SK-N-SH (cell line): ENCODE measurements at regions not wholly inside any gene's neighbourhood (a gene's known extent, or its start where the extent isn't known, plus 50 kb on each side); places are given as distances from the start of the nearest gene placed in this dataset.

Source experiments
- EP300 ChIP-seq, 2 experiments: IDR thresholded peaks; 2 replicates each; pipeline versions ENCODE4 v1.4.0 to v1.6.1; 2012; ENCODE audit warnings: borderline replicate concordance in 1 of 2, low read depth in 1 of 2, low read length in 1 of 2
- GATA2 ChIP-seq: sonication (generic); formaldehyde crosslinking; IDR thresholded peaks from 2 replicates; pipeline ENCODE4 v1.5.0; 2020; ENCODE audit warnings: mild to moderate bottlenecking, missing genetic modification reagents
- JUND ChIP-seq: IDR thresholded peaks from 2 replicates; pipeline ENCODE4 v1.4.0; 2012
- MEF2A ChIP-seq: IDR thresholded peaks from 2 replicates; pipeline ENCODE4 v1.4.0; 2012; ENCODE audit warnings: low read depth, borderline replicate concordance
- POLR2AphosphoS5 ChIP-seq: IDR thresholded peaks from 2 replicates; pipeline ENCODE4 v1.6.1; 2012; ENCODE audit warnings: low read depth, low read length
- TF ChIP-seq, protein P1 (sequence below): fragments of 150-350 bp; IDR thresholded peaks from 2 replicates; pipeline ENCODE4 v1.6.1; 2017; ENCODE audit warnings: antibody characterized with exemption, low read length, low read depth, borderline replicate concordance
- TF ChIP-seq, protein P2 (sequence below): fragments of 200-600 bp; sonication (generic); IDR thresholded peaks from 2 replicates; pipeline ENCODE4 v1.6.1; 2017; ENCODE audit warnings: antibody characterized with exemption, mild to moderate bottlenecking, moderate library complexity

DNA sequence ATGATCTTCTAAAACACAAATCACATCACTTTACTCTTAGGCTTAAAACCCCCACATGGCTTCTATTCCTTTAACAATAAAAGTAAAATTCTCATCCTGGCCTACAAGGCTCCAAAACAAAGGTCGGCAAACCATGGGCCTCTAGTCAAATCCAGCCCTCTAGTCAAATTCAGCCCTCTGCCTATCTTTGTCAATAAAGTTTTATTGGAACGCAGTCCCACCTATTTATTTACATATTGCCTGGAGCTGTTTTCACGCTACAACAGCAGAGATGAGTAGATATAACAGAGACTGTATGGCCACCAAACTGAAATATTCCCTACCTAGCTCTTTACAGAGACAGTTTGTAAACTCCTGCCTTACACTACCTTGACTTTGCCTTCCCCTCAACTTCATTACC, 178.8 kb downstream of the PTPN20 start:
- TF ChIP-seq MEF2A (no peak), GATA2 (CRISPR knock-in tag) (no peak), POLR2AphosphoS5 (no peak), JUND (no peak), EP300 (IDR thresholded peaks at IDR 0.05; ENCODE audit: borderline replicate concordance in 1 of 2, low read depth in 1 of 2, low read length in 1 of 2) (no peak)
- TF ChIP-seq, protein P1, sequence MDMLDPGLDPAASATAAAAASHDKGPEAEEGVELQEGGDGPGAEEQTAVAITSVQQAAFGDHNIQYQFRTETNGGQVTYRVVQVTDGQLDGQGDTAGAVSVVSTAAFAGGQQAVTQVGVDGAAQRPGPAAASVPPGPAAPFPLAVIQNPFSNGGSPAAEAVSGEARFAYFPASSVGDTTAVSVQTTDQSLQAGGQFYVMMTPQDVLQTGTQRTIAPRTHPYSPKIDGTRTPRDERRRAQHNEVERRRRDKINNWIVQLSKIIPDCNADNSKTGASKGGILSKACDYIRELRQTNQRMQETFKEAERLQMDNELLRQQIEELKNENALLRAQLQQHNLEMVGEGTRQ = no peak
- TF ChIP-seq, protein P2, sequence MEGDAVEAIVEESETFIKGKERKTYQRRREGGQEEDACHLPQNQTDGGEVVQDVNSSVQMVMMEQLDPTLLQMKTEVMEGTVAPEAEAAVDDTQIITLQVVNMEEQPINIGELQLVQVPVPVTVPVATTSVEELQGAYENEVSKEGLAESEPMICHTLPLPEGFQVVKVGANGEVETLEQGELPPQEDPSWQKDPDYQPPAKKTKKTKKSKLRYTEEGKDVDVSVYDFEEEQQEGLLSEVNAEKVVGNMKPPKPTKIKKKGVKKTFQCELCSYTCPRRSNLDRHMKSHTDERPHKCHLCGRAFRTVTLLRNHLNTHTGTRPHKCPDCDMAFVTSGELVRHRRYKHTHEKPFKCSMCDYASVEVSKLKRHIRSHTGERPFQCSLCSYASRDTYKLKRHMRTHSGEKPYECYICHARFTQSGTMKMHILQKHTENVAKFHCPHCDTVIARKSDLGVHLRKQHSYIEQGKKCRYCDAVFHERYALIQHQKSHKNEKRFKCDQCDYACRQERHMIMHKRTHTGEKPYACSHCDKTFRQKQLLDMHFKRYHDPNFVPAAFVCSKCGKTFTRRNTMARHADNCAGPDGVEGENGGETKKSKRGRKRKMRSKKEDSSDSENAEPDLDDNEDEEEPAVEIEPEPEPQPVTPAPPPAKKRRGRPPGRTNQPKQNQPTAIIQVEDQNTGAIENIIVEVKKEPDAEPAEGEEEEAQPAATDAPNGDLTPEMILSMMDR = no peak
